ENCODE measurements at regions not wholly inside any gene's neighbourhood (a gene's known extent, or its start where the extent isn't known, plus 50 kb on each side); places are given as distances from the start of the nearest gene placed in this dataset.

DNA sequence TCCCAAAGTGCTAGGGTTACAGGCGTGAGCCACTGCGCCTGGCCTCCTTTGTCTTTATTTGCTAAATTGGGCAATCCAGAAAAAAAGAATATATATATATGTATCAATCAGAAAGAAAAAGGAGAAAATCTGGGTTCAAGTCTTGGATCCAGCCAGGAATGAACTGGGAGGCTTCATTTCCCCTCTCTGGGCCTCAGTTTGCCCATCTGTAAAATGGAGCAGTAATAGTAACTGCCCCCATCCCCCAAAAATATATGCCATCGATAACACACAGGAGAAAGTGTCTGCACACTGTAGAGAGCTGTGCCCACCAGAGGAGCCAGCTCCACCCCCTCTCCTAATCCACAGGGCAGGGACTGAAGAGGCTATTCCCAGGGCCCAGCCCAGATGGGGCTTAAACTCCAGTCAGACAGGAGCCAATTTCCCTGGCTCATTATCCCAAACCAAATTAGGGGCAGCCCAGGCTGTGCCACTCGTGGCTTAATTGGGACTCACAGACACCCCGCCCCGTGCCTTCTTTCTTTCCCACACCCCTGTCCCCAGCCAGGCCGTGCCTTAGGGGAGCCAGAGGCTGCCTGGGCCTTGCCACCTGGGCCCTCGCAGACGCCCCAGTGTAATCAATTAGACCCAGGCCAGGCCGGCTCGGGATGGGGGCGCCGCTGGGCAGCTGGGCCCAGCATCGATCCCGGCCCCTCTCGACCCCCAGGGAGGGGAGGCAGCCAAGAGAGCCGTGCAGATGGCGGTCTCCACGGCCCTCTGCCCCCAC, 171.5 kb downstream of the MN1 start:
- no peak overlapping the region for H3K4me3 ChIP-seq (ENCODE audit: low read length)
- TF ChIP-seq, protein P1, sequence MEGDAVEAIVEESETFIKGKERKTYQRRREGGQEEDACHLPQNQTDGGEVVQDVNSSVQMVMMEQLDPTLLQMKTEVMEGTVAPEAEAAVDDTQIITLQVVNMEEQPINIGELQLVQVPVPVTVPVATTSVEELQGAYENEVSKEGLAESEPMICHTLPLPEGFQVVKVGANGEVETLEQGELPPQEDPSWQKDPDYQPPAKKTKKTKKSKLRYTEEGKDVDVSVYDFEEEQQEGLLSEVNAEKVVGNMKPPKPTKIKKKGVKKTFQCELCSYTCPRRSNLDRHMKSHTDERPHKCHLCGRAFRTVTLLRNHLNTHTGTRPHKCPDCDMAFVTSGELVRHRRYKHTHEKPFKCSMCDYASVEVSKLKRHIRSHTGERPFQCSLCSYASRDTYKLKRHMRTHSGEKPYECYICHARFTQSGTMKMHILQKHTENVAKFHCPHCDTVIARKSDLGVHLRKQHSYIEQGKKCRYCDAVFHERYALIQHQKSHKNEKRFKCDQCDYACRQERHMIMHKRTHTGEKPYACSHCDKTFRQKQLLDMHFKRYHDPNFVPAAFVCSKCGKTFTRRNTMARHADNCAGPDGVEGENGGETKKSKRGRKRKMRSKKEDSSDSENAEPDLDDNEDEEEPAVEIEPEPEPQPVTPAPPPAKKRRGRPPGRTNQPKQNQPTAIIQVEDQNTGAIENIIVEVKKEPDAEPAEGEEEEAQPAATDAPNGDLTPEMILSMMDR (conservative IDR thresholded peaks at IDR 0.05; ENCODE audit: low read length): no peak
- DNase-seq (ENCODE audit: low read depth): no peak

DNA sequence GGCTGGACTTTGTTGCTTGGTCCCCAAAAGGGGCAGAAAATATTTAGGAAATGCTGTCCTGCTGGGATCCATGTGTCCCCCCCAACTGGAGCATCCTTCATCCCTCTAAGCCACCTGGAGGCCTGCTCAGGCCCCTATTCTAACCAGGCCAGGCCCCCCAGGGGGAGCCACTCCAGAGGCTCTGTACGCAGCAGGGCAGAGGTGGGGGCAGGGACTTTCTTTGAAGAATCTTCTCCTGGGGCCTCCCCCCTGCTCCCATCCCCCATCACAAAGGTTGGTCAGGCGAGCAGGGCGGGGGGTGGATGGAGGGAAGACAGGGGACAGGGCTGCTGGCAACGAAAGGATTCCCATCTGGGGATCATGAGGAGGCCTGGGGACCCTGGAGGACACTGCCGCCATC, 170.8 kb downstream of the MN1 start:
- TF ChIP-seq, protein P1 (conservative IDR thresholded peaks at IDR 0.05; ENCODE audit: low read length): no peak
- no peak overlapping the region for H3K4me3 ChIP-seq (ENCODE audit: low read length)
- DNase-seq (ENCODE audit: low read depth): no peak

DNA sequence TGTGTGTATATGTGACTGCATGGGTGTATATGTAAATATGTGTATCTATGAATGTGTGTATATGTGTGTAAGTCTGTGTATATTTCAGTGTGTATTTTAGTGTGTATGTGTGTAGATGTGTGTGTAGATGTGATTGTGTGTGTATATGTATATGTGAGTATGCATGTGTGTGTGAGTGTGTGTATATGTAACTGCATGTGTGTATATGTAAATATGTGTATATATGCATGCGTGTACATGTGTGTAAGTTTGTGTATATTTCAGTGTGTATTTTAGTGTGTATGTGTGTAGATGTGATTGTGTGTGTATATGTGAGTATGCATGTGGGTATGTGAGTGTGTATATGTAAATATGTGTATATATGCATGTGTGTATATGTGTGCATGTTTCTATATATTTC, 169.9 kb downstream of the MN1 start:
- no peak overlapping the region for H3K4me3 ChIP-seq (ENCODE audit: low read length)
- no peak for DNase-seq (ENCODE audit: low read depth)
- TF ChIP-seq, protein P1 (conservative IDR thresholded peaks at IDR 0.05; ENCODE audit: low read length): no peak

DNA sequence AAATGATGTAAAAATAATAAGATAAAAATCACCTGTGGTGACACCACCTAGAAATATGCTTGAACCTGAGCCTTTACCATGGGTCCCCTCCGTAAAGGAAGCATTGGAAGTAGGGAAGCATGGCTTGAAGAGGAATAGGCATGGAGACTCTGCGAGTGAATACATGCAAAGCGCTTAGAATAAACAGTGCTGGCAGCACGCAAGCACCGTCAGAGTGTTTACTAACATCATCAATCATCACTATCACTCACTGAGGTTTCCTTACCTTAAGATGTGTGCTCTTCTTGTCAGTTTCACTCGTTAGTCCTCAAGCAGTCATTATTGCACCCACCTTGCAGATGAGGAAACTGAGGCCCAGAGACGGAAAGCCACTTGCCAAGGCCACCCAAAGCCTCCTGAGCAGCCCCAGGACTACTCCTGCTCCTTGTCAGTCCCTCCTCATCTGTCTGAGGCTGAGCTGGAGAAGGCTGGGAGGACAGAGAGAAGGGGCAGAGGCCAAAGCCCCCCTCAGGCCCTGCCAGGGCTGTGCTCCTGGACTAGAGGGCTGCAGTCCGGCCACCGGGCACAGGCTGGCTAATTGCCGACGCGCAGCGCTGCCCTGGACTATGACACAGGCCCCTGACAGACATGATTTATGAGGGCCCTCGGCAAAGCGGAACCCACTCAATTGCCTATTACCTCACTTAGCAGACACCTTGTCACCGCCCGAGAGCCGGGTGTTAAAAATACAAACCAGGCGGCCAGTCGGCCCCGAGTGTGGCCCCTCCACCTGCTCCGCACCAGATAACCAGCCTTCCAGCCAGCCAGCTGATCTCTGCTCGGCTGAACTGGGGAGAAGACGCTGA, 168.9 kb downstream of the MN1 start:
- no peak for DNase-seq (ENCODE audit: low read depth)
- no peak overlapping the region for H3K4me3 ChIP-seq (ENCODE audit: low read length)
- TF ChIP-seq, protein P1 (conservative IDR thresholded peaks at IDR 0.05; ENCODE audit: low read length): no peak

DNA sequence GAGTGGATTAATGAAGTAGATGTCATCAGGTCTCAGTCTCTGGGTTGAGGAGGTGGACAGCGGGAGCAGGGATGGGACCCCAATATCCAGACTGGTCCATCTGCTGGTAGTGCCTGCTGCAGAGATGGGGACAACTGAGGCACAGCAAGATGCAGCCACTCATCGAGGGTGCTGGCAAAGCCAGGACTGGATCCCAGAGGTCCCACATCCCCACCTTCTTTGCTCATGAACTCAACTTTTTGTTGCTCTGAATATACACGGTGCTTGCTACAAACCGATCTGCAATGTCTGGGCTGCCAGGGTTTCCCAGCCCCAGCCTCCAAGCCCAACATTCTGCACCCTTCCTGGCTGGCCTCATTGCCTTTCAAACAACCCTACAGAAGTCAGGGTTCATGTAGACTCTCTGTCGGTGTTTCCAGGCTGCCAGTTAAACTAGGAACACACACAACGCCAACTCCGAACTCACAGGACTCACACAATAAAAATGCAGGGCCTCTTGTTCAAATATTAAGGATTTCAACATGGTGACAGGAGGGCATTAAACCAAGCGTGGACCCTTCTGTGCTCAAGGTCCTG, 168.2 kb downstream of the MN1 start:
- TF ChIP-seq, protein P1 (conservative IDR thresholded peaks at IDR 0.05; ENCODE audit: low read length): no peak
- no peak for DNase-seq (ENCODE audit: low read depth)
- H3K4me3 ChIP-seq (ENCODE audit: low read length): no peak overlapping the region

DNA sequence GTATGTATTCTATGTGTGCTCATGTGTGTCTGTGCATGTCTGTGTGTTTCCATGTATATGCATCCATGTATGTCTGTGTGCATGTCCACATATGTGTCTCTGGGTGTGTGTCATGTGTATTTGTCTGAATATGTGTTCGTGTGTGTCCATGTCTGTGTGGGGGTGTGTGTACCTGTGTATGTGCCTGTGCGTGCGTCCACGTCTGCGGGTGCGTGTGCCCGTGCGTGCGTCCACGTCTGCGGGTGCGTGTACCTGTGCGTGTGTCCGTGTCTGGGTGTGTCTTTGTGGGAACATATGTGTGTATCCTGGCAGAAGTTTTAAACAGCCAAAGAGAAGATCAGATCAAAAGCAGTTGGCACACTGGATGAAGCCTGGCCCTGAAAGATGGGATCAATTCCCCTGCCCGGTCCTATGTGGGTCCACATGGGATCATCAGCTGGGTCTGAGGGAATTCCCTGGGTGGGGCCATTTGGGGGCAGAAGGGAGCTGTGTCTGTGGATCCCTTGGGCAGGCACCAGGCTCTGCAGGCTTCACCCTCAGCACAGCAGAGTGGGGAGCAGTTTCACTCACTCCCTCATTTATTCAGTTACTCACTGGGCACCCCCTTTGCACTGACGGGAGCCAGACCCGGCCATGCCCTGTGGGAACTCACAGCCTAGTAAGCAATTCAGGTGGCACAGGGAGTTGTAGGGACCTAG, 167.4 kb downstream of the MN1 start:
- TF ChIP-seq, protein P1 (conservative IDR thresholded peaks at IDR 0.05; ENCODE audit: low read length): no peak
- no peak for DNase-seq (ENCODE audit: low read depth)
- H3K4me3 ChIP-seq (ENCODE audit: low read length): no peak overlapping the region

All from AG10803 (cell line).